ENCODE measurements at regions not wholly inside any gene's neighbourhood (a gene's known extent, or its start where the extent isn't known, plus 50 kb on each side); places are given as distances from the start of the nearest gene placed in this dataset.

GRCh38 chr10:88097536-88097935 lies 234.1 kb downstream of the PTEN start:
- TF ChIP-seq, protein P1, sequence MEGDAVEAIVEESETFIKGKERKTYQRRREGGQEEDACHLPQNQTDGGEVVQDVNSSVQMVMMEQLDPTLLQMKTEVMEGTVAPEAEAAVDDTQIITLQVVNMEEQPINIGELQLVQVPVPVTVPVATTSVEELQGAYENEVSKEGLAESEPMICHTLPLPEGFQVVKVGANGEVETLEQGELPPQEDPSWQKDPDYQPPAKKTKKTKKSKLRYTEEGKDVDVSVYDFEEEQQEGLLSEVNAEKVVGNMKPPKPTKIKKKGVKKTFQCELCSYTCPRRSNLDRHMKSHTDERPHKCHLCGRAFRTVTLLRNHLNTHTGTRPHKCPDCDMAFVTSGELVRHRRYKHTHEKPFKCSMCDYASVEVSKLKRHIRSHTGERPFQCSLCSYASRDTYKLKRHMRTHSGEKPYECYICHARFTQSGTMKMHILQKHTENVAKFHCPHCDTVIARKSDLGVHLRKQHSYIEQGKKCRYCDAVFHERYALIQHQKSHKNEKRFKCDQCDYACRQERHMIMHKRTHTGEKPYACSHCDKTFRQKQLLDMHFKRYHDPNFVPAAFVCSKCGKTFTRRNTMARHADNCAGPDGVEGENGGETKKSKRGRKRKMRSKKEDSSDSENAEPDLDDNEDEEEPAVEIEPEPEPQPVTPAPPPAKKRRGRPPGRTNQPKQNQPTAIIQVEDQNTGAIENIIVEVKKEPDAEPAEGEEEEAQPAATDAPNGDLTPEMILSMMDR (IDR thresholded peaks at IDR 0.05), result no peak
- no peak for TF ChIP-seq EZH2 (IDR thresholded peaks at IDR 0.05)
- TF ChIP-seq EZH2phosphoT487 (IDR thresholded peaks at IDR 0.05), result no peak

Measured in neural progenitor cell (in vitro differentiated cells).